NCI-H1092 treated with DMSO at 0.1 percent for 48 hours (cell line): ENCODE measurements at regions not wholly inside any gene's neighbourhood (a gene's known extent, or its start where the extent isn't known, plus 50 kb on each side); places are given as distances from the start of the nearest gene placed in this dataset.
"Not testable (repeated sequence)": the region's sequence is repeated elsewhere in the genome, so short reads cannot be mapped to it uniquely, and the experiment has no call there.

Experiments
- DNase-seq: peaks from one replicate; lab custom pipeline; 2025; lab: John Stamatoyannopoulos, UW

DNA sequence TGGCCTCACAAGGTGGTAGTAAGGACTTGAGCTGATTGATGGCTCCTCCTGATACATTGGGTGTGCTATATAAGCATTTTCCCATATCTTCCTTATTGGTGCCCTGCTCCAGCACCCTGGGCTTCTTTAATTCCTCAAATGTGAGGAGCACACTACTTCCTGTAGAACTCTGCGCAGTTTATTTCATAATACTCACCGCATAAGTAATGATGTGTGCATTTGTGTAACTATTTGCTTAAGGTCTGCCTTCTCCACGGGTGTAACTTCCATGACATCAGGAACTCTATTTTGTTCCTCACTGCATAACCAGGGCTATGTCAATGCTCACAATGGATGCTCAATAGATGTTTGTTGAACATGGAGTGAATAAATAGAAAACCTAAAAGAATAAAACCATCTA is 392.2 kb downstream of the SEC23A start:
- DNase-seq, result no peak

DNA sequence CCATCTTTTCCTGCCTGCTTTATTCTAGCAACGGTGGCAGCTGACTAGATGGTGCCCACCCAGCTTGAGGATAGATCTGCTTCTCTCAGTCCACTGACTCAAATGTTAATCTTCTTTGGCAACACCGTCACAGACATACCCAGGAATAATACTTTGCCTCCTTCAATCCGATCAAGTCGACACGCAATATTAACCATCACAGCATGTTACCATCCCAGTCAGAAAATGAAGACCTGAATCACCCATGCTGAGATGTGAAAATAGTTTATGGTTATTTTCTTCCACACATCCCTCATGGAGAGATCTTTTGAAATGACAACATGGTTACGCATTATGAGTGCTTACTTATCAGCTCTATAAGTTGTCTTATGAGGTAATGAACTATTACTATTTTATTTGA is 392.8 kb downstream of the SEC23A start:
- DNase-seq, result no peak

- no peak for DNase-seq
These were observed 397.8 kb downstream of the SEC23A start for GRCh38 chr14:38705220-38705619.

- no peak for DNase-seq
These were observed 398.8 kb downstream of the SEC23A start for GRCh38 chr14:38704220-38704619.

DNA sequence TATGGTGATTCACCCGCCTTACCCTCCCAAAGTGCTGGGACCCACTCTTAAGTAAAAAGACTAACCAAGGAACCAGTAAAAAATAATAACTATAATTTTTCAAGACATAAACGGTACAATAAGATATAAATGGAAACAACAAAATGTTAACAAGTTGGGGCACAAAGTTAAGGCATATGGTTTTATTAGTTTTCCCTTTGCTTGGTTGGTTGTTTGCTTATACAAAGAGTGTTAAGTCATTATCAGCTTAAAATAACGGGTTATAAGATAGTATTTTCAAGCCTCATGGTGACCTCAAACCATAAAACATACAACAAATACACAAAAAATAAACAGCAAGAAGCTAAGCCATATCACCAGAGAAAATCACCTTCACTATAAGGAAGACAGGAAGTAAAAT is 406.1 kb downstream of the SEC23A start:
- DNase-seq, result no peak

DNA sequence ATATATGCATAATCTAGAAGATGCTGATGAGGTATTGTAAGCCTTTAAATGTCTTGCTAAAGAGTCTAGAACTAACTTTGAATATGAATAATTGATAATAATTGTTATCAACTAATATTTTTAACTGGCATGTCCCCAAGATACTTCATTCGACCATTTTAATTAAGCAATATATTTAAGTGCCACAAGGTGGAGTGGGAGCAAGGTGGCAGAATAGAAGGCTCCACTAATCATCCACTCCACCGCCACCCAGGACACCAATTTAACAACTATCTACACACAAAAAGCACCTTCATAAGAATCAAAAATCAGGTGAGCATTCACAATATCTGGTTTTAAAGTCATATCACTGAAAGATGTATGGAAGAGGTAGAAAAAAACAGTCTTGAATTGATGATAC is 409.6 kb downstream of the SEC23A start:
- DNase-seq, result no peak

- DNase-seq, result no peak
These were observed 413.1 kb upstream of the CLEC14A start for GRCh38 chr14:38669027-38669426.

GRCh38 chr14:38663382-38663781 is 407.5 kb upstream of the CLEC14A start:
- no peak for DNase-seq

- DNase-seq, result peak; percentile 63
These were observed 406.9 kb upstream of the CLEC14A start for GRCh38 chr14:38662781-38663180.

- DNase-seq, result no peak
These were observed 390.5 kb upstream of the CLEC14A start for GRCh38 chr14:38646391-38646790.

DNA sequence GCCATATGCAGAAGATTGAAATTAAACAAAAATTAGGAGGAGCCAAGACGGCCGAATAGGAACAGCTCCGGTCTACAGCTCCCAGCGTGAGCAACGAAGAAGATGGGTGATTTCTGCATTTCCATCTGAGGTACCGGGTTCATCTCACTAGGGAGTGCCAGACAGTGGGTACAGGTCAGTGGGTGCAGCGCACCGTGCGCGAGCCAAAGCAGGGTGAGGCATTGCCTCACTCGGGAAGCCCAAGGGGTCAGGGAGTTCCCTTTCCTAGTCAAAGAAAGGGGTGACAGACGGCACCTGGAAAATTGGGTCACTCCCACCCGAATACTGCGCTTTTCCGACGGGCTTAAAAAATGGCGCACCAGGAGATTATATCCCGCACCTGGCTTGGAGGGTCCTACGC is 379.0 kb upstream of the CLEC14A start:
- DNase-seq, result not testable (repeated sequence)

GRCh38 chr14:38629412-38629811 is 373.5 kb upstream of the CLEC14A start:
- DNase-seq, result no peak

DNA sequence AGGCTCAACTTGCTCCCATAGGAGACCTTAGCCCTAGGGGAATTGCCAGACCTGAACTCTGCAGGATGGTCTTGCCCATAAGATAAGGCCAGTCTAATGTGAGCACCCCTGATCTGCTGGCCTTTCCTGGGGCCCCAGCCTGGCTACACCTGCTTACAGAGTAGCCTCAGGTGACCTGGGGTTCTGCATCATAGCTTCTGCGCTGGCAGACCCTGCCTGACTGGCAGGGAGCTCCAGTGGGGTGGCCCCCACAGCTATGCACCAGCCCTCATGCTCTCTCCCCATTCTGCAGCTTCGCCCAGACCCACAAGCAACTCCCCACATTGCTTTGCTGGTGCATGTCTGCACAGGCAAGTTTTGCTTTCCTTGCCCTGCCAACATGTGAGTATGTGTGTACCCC is 371.3 kb upstream of the CLEC14A start:
- DNase-seq, result no peak

DNA sequence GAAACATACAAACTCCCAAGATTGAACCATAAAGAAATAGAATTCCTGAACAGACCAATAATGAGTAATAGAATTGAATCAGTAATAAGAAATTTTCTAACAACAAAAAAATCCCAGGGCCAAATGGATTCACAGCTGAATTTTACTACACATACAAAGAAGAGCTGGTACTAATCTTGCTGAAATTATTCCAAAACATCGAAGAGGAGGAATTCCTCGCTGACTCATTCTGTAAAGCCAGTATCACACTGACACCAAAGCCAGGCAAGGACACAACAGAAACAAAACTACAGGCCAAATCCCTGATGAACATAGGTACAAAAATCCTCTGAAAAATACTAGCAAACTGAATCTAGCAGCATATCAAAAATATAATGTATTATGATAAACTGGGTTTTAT is 367.8 kb upstream of the CLEC14A start:
- DNase-seq, result no peak

DNA sequence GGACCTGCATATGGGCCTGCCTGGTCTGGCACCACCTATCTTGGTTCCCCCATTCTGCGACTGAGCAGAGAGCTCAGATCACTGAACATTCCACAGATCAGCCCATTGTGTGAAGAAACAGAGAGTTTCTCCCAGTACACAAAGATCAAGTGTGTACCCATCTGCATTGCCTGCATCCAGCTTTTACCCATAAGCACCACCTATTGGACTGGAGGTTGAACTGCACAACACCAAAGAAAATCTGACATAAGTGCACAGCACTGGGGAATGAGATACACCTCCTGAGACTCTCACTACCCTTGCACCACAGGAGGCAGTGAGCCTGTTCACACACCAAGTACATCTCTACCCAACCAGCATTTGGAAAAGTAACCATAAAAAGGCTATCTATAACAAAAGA is 362.6 kb upstream of the CLEC14A start:
- DNase-seq, result no peak

DNA sequence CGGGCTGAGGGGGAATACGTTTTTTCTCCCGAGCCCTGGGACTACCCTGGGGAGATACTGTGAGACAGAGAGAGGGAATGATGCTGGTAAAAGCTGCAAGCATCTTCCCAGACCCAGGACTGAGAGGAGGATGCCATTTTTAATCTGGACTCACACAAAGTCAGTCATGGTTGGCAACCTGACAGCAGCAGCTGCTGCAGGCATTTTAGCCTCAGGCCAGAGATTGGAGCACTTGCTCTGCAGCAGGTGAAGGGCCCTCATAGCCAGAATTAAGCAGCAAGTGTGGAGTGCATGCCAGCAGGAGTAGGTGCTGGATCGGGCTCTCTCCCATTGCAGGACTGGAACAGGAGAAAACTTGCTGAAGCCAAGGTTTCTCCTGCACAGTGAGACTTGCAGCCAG is 361.1 kb upstream of the CLEC14A start:
- DNase-seq, result peak; percentile 55

- no peak for DNase-seq
These were observed 356.0 kb upstream of the CLEC14A start for GRCh38 chr14:38611928-38612327.

- DNase-seq, result no peak
These were observed 352.4 kb upstream of the CLEC14A start for GRCh38 chr14:38608244-38608643.

- DNase-seq, result no peak
These were observed 349.6 kb upstream of the CLEC14A start for GRCh38 chr14:38605193-38606114.

GRCh38 chr14:38600572-38600971 is 344.7 kb upstream of the CLEC14A start:
- not testable (repeated sequence) for DNase-seq

DNA sequence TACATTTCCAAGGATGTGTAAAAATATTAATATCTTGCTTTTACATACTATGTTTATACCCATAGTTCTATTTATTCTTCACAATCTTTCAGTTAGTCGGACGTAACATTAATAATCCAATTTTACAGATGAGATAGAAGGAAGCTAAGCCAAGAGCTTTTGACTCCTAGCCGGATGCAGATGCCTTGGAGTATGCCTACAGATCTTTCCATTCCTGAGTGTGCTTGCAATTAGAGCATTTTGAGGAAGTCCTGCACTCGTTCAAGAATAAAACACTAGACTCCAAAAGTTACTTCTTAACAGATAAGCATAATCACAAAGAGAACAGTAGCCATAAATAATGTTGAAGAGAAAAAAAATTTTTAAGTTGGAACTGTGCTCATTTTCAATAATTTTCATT is 337.6 kb upstream of the CLEC14A start:
- DNase-seq, result no peak

DNA sequence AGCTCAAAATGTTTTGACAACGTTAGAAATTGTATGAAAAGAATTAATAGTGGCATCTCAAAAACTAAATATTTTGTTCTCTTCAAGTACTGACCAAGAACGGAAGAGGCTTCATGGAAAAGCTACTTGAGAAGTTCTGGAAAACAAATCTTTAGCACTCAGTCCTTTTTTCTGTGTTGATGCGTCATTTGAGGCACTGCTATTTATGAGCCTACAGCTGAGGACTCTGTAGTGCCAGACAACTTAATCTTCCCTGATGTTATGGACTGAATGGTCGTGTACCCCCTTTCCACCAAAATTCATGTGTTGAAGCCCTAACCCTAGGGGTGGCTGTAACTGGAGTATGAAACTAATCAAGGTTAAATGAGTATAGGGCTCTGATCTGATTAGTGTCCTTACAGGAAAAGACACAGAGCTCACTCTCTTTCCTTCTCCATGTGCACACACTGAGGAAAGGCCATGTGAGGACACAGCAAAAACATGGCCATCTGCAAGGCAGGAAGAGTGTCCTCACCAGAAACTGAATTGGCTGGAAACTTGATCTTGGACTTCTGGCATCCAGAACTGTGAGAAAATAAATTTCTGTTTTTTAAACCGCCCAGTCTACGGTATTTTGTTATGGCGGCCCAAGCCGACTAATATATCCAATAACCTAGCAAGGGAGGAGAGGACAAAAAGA is 337.0 kb upstream of the CLEC14A start:
- DNase-seq, result no peak

DNA sequence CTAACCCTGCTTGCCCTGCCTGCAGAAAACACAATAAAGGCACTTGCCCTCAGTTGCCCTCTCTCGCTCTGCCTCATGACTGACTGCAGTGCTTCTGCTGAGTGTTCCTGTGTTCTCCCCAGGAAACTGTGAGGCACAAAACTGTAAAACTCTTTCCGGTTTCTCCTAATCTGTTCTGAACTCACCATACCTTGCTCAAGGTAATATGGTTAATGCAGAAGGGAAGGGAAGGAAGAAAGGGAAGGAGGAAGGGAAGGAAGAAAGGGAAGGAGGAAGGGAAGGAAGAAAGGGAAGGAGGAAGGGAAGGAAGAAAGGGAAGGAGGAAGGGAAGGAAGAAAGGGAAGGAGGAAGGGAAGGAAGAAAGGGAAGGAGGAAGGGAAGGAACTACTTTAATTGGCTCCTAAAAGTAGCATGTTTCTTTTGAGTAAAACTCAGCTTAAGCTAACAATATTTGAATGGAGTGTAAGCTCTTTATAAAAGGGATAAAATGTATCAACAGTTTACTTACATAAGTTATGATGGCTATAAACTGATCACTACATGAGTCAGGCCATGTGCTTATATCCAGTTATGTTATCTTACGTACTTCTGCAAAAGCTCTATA is 334.0 kb upstream of the CLEC14A start:
- DNase-seq, result no peak
